ENCODE measurements at regions not wholly inside any gene's neighbourhood (a gene's known extent, or its start where the extent isn't known, plus 50 kb on each side); places are given as distances from the start of the nearest gene placed in this dataset.

DNA sequence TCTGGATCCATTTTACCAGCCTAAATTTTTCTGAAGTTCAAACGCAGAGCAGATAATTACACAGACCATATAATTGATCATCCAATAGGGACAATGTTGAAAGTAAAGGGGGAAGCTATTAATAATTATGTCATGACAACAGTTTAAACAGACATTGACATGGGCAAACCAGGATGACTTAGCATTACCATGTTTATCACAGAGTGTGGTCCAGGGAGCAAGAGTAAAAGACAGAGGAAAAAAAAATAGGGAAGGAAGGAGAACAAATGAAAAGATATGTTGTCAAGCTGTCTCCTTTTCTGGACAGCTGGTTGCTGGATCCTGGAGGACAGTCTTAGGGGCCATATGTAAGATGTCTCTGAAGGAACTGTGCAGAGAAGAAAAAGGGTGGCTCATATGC is 69.4 kb upstream of the FBXL4 start:
- H3K27ac Mint-ChIP-seq (ENCODE audit: unreplicated experiment), result no peak overlapping the region
- BruUV-seq (replicated peaks), result no TSS peak
- Histone ChIP-seq H3K4me1 (no peaks in the 10 kb centered on the region), H3K36me3 (ENCODE audit: control insufficient read depth, insufficient read depth, low read length) (no peaks in the 10 kb centered on the region), H3K4me3 (ENCODE audit: low read depth, low read length) (no peak overlapping the region), H3K9me3 (no peaks in the 10 kb centered on the region), H3K27me3 (replicated peaks; ENCODE audit: control insufficient read depth, insufficient read depth, low read length) (no peaks in the 10 kb centered on the region)
- DNase-seq, result no peak
- no peaks in the 10 kb centered on the region for H3K36me3 Mint-ChIP-seq (ENCODE audit: insufficient read depth, unreplicated experiment)
- TF ChIP-seq, protein P1, sequence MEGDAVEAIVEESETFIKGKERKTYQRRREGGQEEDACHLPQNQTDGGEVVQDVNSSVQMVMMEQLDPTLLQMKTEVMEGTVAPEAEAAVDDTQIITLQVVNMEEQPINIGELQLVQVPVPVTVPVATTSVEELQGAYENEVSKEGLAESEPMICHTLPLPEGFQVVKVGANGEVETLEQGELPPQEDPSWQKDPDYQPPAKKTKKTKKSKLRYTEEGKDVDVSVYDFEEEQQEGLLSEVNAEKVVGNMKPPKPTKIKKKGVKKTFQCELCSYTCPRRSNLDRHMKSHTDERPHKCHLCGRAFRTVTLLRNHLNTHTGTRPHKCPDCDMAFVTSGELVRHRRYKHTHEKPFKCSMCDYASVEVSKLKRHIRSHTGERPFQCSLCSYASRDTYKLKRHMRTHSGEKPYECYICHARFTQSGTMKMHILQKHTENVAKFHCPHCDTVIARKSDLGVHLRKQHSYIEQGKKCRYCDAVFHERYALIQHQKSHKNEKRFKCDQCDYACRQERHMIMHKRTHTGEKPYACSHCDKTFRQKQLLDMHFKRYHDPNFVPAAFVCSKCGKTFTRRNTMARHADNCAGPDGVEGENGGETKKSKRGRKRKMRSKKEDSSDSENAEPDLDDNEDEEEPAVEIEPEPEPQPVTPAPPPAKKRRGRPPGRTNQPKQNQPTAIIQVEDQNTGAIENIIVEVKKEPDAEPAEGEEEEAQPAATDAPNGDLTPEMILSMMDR (IDR thresholded peaks at IDR 0.05; ENCODE audit: insufficient read depth in 1 of 2, low read depth in 1 of 2, low read length in 1 of 2, severe bottlenecking in 1 of 2, unreplicated experiment in 1 of 2), result no peak
- H3K9me3 Mint-ChIP-seq (ENCODE audit: unreplicated experiment), result no peaks in the 10 kb centered on the region
- POLR2A ChIA-PET, result no interaction called here
- peaks cover 5% of the 10 kb centered on the region for H3K27me3 Mint-ChIP-seq (ENCODE audit: insufficient read depth, unreplicated experiment)
- intact Hi-C loops (cut with micrococcal nuclease; ENCODE audit: unreplicated experiment), result no loop called here
- no peak overlapping the region for H3K4me3 Mint-ChIP-seq (ENCODE audit: unreplicated experiment)
- H3K4me1 Mint-ChIP-seq (ENCODE audit: low read depth, unreplicated experiment), result no peaks in the 10 kb centered on the region
- CTCF ChIA-PET, result no interaction called here

DNA sequence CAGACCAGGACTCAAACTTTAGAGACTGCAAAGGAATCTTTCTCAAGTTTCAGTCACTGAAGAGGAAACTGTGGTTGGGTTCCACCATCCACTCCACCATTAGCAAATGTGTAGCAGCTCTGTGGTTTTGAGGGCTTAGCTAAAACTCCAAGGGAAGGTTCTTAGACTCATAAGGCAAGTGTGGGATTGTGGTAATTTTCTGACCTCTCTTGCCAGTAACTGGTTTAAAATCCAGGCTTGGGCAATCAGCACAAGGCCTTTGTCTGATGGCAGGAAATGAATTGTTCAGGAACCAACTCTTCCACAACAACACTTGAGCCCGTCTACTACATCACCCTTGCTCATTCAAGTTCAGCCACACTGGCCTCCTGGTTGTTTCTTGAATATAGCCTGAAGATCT is 68.6 kb upstream of the FBXL4 start:
- no peaks in the 10 kb centered on the region for H3K9me3 Mint-ChIP-seq (ENCODE audit: unreplicated experiment)
- Histone ChIP-seq H3K27me3 (replicated peaks; ENCODE audit: control insufficient read depth, insufficient read depth, low read length) (no peaks in the 10 kb centered on the region), H3K36me3 (ENCODE audit: control insufficient read depth, insufficient read depth, low read length) (no peaks in the 10 kb centered on the region), H3K4me3 (ENCODE audit: low read depth, low read length) (no peak overlapping the region), H3K4me1 (no peaks in the 10 kb centered on the region), H3K9me3 (no peaks in the 10 kb centered on the region)
- no peak overlapping the region for H3K27ac Mint-ChIP-seq (ENCODE audit: unreplicated experiment)
- H3K27me3 Mint-ChIP-seq (ENCODE audit: insufficient read depth, unreplicated experiment), result peaks cover 5% of the 10 kb centered on the region
- DNase-seq, result no peak
- no peak overlapping the region for H3K4me3 Mint-ChIP-seq (ENCODE audit: unreplicated experiment)
- H3K4me1 Mint-ChIP-seq (ENCODE audit: low read depth, unreplicated experiment), result no peaks in the 10 kb centered on the region
- TF ChIP-seq, protein P1 (IDR thresholded peaks at IDR 0.05; ENCODE audit: insufficient read depth in 1 of 2, low read depth in 1 of 2, low read length in 1 of 2, severe bottlenecking in 1 of 2, unreplicated experiment in 1 of 2), result no peak
- intact Hi-C loops (cut with micrococcal nuclease; ENCODE audit: unreplicated experiment), result no loop called here
- BruUV-seq (replicated peaks), result no TSS peak
- no peaks in the 10 kb centered on the region for H3K36me3 Mint-ChIP-seq (ENCODE audit: insufficient read depth, unreplicated experiment)
- CTCF ChIA-PET, result no interaction called here
- POLR2A ChIA-PET, result no interaction called here

DNA sequence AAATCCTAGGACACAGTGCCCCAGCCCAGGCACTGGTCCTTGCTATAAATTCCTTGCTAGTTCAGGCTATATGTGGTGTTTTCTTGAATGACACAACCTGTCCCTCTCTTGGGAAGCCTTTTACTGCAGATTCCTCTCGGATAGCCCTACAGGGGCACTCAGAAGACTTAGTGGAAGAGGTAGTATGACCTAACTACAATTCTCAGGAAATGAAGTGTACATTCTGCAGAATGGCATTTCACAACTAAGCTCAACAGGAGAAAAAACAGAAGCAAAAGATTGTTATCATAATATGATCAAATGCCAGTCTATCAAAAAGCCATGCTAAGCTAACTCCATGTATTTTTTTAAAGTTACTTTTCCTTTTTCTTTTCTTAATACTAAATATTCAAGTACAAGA is 66.3 kb upstream of the FBXL4 start:
- Mint-ChIP-seq H3K27ac (ENCODE audit: unreplicated experiment) (no peak overlapping the region), H3K27me3 (ENCODE audit: insufficient read depth, unreplicated experiment) (peaks cover 8% of the 10 kb centered on the region), H3K9me3 (ENCODE audit: unreplicated experiment) (no peaks in the 10 kb centered on the region), H3K4me1 (ENCODE audit: low read depth, unreplicated experiment) (no peaks in the 10 kb centered on the region), H3K36me3 (ENCODE audit: insufficient read depth, unreplicated experiment) (no peaks in the 10 kb centered on the region), H3K4me3 (ENCODE audit: unreplicated experiment) (no peak overlapping the region)
- TF ChIP-seq, protein P1 (IDR thresholded peaks at IDR 0.05; ENCODE audit: insufficient read depth in 1 of 2, low read depth in 1 of 2, low read length in 1 of 2, severe bottlenecking in 1 of 2, unreplicated experiment in 1 of 2), result no peak
- Histone ChIP-seq H3K9me3 (no peaks in the 10 kb centered on the region), H3K27me3 (replicated peaks; ENCODE audit: control insufficient read depth, insufficient read depth, low read length) (no peaks in the 10 kb centered on the region), H3K36me3 (ENCODE audit: control insufficient read depth, insufficient read depth, low read length) (no peaks in the 10 kb centered on the region), H3K4me1 (no peaks in the 10 kb centered on the region), H3K4me3 (ENCODE audit: low read depth, low read length) (no peak overlapping the region)
- no peak for DNase-seq
- POLR2A ChIA-PET, result no interaction called here
- intact Hi-C loops (cut with micrococcal nuclease; ENCODE audit: unreplicated experiment), result no loop called here
- BruUV-seq (replicated peaks), result no TSS peak
- CTCF ChIA-PET, result no interaction called here
